ENCODE measurements at regions not wholly inside any gene's neighbourhood (a gene's known extent, or its start where the extent isn't known, plus 50 kb on each side); places are given as distances from the start of the nearest gene placed in this dataset.

GRCh38 chr16:20259541-20259940 is 67.8 kb downstream of the GP2 start:
- no peak for TF ChIP-seq CTCF (IDR thresholded peaks at IDR 0.05)
- no peak for TF ChIP-seq POLR2A (IDR thresholded peaks at IDR 0.05; ENCODE audit: low read depth)
- TF ChIP-seq POLR2AphosphoS5 (IDR thresholded peaks at IDR 0.05) = no peak
